Left renal cortex interstitium (tissue), 4 donors: ENCODE measurements at regions not wholly inside any gene's neighbourhood (a gene's known extent, or its start where the extent isn't known, plus 50 kb on each side); places are given as distances from the start of the nearest gene placed in this dataset.
"Not testable (repeated sequence)": the region's sequence is repeated elsewhere in the genome, so short reads cannot be mapped to it uniquely, and the experiment has no call there.

Experiments
- DNase-seq, 4 donors: peaks; one replicate each; pipeline ENCODE4 v3.0.0-alpha.2; 2013; ENCODE audit warnings: low read depth in 4 of 4, low spot score in 2 of 4, missing footprints in 1 of 4

DNA sequence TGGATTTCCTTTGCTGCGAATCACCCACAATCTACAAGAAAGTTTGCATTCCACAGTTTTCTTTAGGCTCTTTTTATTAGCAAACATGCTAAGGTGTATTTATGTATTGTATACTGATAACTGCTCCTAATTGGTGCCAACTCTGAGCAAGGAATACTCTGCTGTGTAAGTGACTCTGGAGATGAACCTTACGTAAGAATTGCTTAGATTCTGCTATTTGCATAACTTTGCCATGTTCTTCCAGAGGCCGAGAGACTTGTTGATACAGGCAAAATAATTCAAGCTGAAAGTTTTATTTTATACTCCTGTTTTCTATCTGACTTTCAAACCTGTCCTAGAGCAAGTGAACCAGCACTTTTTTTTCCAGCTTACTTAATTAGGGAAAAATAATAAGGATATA, 461.3 kb downstream of the GJA1 start:
- no peak for DNase-seq

DNA sequence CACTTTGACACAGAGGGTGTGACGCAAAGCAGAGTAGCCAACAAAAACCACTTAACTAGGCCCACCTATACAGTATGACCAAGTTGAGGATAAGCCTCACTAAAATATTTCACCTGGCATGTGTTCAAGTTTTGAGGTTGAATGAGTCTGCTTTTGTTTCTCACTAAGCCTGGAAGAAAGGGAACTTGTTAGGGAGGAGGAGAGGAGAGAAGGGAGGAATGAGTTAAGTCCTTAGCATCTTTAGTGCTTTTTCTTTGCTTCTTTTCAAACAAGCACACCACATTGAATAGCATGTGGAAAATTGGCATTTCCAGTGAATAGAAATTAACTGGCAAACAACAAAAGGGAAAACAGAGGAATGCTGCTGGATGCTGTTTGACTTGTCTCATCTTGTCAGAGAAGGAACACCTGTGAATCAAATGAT, 461.9 kb downstream of the GJA1 start:
- DNase-seq: no peak

DNA sequence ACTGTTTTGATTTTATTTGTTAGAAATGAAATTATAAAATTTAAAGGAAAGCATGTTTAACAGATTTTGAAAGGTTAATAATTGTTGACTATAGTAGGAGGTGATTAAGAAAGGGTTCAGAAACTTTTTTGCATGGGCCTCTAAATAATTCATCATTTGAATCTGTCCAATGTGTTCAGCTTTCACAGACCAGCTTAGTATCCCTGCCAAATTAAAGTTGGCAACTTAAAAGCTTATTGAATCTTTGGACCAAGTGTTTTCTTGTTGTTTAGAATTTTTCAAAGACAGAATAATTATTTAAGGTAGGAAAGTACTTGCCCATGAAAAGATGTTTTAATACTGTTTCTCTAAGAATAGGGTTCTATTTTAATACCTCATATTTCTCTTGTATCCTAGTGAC, 466.0 kb downstream of the GJA1 start:
- no peak for DNase-seq

DNA sequence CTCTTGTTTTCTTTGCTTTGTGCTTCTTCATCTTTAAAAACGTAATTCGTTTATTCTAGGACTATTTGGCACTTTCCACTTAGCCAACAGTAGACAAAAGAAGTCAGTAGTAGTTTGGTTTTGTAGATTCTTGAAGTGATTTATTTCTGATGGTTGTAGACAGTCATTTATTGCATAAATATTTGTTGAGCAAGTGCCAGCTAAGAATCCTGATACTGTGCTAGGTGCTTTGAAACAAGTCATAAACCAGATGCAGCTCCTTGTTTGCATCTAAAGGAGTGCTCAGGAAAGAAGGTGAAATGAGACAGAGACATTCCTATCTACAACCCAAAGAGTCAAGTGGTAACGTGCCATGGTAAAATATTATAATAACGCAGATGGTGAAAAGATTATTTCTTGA, 469.1 kb downstream of the GJA1 start:
- DNase-seq: no peak

DNA sequence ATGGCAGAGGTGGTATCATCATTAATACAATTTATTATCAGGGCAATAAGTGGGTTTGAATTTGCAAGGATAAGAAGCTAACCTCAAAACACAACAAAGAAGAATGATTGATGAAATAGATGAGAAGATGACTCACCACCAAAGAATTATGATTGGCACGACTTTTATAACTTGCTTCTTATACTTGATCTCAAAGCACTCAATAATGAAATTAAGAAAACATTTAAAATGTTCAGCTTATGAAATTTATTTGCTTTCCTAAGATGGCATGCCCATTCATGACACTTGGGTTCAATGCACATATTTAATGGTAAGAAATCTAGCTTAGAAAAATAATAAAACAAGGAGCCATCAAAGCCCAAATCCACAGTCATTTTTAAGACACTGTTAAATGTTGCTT, 477.5 kb downstream of the GJA1 start:
- DNase-seq: no peak

DNA sequence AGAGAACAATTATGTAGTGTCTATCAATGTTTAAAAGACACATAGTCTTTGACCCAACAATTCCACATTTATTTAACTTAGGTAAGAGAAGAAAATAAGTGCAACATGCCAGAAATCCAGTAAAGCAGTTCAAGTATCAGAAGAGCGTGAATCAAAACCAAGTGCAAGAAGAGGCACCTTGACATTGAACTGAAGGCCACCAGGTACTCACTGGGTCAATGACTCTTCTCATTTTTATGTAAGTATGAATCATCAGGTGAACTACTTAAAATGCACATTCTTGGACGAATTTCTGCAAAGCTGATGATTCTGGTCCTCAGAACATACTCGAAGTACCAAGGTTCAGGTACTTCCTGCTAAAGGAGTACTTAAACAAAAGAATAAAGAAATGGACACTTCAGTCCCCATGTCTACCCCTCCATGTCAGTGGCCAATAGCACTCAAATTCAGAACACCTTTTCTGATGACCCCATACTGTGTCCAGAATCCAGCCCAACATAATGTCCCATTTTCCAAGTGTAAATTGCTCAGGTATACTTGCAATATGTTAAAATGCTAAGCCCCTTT, 481.9 kb downstream of the GJA1 start:
- DNase-seq: no peak

DNA sequence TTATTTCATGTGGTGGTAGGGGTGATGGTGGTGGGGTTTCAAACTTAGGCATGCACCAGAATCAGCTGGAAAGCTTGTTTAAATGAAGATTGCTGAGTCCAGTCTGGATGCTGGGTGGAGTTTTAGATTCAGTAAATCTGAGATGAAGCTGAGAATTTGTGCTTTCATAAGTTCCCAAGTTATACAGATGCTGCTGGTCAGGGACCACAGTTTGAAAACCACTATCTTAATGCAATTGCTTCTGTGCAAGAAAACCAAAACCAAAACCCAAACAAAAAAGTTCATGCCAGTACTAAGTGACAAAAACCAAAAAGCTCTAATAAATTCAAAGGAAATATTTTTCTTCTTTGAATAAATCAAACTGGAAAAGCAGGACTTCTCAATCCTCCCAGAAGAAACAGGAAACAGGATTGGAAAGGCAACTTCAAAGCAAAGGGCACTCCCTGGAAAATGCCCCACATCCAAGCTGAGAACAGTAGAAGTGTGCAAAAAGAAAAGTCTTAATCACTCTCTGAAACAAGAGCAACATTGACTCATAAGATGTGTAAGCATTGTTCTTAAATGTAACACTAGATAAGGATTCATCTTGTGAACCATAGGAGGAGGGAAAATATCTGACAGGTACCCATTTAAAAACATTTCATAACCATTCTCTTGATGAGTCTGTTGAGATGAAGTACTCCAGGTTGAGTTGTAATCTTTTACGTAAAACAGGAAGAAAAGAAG, 481.5 kb upstream of the HSF2 start:
- no peak for DNase-seq

DNA sequence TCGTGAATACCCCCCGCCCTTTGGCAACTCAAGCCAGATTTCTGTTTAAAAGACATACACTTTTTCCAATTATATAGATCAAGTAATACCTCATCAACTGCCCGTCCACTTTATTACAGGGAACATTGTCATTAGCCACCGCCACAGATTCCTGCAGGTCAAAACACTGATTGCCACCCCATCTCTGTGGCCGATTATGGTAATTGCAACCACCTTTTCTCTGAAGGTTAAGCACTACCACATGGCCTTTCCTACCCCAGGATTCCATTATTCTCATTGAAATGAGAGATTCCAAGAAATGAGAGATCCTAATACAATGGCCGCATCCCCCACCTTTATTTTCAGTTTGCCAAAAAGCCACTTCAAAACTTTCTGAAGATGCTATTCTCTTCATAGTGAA, 478.8 kb upstream of the HSF2 start:
- no peak for DNase-seq

DNA sequence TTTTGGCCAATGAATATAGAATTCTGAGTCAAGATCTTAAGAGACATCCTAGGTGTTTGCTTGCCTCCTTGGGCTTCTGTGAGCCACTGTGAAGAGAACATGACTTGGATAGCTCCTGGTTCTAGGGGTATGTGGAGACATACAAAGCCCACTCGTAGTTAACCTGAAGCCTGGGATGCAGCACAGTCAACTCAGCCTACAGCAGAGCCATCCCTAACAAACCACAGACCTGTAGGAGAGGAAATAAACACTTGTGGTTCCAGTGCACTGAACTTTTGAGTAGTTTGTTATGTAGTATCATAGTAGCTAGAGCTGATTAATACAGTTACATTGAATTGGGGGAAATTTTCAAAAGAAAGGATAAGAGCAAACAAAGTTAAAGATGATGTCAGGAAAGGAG, 474.4 kb upstream of the HSF2 start:
- DNase-seq: no peak

DNA sequence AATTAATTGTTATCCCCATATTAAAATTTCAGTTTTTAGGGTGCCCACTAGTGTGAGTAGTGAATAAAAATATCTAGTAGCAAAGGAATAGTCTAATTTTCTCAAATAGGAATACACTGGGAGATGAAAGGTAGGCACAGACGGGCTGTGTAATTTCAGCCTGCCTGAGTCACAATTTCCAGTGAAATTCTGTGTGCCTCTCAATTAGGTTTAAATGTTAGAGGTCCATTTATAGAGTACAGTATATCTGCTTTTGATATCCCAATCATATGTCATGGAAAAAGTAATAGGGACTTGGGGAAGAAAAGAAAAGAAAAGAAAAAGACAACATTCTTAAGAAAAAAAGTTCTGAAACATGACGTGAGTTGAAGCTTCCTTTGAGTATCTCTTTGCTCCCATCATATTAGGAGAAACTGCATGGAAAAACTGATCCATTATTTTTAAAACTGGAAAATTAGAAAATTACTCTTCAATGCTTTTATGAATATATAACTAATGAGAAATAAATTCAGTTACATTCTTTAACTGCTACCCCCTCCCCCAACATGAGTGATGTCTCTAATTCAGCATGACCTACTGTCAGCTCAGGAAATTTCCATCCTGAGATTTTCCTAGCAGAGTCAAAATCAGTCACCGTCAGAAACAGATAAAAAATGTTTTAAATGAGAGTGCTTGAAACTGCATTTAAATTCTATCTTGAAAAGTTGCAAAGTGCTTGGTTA, 473.8 kb upstream of the HSF2 start:
- no peak for DNase-seq

DNA sequence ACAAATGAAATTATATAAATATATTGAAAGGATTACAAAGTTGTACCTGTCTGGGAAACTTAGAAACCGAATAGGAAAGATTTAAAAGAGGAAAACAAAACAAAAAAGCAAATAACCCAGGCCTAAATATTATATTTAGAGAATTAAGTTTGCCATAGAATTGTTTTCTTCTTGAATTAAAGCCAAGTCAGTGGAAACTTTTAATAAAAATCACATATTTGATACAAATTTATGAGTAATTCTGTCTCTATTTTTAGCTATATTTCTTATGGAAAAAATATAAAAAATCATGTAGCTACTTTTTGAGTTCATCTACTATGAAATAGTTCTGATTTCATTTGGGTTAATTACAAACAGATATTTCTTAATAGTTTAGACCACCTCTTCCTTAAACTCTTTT, 470.2 kb upstream of the HSF2 start:
- DNase-seq: no peak

DNA sequence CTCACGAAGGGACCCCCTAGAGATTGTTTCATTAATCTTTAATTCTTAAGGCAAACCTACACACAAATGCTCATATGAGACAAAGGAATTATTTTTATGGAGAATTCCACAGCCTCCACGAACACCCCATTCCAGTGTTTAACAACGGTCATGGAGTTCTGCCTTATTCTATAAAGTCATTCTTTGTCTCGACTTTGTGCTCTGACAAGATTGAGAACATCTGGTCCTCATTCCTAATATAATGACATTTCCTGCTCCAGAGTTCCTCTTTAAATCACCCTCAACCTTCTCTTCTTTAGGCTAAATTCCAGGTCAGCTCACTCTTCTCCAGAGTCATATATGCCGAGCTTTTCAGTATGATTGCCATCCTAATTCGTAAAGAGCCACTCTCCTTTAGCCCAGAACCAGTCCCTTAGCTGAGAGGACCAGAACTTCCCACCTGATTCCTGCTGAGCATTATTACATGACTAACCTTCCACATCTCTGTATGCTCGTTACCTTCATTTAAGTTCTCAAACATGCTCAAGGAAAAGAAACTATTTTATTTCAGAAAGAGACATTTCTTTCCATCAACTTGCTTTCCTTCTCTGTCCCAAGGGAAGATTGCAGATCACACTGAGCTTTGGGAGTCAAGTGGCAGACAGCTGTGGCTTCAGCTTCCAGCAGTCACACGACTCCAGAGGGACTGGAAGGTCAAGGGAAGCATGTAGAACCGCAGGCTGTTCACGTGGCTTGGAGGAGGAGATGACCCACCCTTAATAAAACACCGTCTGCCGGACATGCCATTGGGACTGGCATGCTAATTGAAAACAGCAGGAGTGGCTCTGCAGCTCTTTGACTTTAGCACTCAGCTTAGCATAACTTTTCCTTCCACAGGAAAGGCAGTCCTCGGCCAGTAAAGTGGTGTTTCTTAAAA, 467.1 kb upstream of the HSF2 start:
- DNase-seq: peak; percentile 41 to 66 (median 64)

DNA sequence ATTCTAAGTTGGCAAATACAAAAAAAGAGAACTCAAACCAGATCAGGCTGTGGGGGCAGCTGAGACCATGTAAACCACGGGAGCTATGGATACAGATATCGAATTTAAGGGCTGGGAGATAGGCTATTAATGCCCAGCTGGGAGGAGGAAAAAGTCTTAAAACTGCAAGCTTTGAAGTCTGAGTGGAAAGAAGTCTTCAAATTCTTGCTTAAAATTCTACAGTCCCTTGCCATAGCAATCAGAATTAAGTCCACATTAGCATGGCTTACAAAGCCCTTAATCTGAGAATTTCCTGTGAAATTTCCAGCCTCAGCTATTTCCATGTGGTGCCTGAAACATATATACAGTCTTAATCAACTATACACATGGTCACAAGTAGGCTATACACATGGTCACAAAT, 465.0 kb upstream of the HSF2 start:
- DNase-seq: no peak

DNA sequence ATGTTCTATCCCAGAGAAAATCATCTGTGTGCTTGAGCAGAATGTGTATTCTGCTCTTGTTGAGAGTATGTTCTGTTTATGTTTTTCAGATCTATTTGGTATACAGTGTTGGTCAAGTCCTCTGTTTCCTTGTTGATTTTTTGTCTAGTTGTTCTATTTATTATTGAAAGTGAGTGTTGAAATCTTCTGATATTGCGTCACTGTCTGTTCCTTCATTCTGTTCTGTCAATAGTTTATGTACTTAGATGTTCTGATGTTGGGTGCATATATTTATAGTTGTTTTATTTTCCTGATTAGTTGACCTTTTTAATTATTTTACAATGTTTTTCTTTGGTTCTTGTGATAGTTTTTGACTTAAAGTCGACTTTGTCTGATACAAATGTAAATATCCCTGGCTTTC, 458.7 kb upstream of the HSF2 start:
- no peak for DNase-seq

DNA sequence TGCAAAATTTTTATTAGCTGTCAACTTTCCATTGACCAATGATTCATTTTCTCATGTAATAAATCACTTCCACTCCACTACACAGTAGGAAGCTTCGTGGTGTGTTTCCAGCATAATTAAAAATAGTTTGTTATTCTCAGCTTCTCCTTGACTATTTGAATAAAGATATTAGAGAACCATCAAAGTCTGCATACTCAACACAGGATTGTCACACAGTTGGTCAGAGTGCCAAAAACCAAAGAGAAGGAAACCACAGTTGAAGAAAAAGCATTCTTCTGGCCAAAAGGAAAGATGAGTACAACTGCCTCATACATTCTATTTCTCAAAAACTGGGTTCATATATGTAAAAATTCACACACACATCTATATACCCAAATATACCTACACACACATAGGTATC, 455.1 kb upstream of the HSF2 start:
- no peak for DNase-seq

DNA sequence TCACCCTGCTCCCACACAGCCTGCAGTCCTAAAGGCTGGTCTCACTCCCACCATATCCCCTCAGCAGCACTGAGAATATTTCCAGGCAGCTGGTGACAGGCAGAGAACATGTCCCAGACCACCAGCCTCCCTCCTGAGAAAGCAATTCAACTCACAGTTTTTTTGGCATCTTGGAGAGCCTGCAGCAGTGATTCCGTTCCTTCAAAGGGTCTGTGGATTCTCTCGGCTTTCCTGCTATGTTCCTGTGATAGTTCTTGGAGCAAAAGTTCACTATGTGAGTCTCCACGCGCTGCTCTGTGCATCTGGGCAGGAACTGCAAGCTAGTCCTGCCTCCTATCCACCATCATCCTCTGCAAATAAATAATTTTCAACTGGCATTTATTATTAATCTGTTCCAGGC, 448.3 kb upstream of the HSF2 start:
- DNase-seq: no peak

DNA sequence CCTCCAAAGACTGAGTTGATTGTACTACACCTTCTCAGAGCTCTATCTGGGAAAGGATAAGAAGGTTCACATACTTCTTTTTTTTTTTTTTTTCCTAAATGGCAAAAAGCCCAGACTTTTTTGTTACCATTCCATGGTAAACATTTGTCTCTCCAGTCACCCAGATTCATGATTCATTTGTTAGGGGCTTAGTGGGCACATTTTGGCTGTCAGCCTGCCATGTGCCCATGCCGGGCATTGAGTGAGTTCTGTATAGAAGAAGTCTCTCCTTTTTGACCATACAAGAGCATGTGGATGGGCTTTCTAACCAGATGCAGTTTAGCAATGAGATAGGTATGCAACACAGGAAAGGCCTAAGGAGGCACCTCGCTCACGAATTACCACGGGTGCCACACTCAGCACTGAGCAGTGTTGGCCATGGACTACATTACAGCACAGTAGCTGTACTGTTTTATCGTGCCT, 447.5 kb upstream of the HSF2 start:
- DNase-seq: no peak

DNA sequence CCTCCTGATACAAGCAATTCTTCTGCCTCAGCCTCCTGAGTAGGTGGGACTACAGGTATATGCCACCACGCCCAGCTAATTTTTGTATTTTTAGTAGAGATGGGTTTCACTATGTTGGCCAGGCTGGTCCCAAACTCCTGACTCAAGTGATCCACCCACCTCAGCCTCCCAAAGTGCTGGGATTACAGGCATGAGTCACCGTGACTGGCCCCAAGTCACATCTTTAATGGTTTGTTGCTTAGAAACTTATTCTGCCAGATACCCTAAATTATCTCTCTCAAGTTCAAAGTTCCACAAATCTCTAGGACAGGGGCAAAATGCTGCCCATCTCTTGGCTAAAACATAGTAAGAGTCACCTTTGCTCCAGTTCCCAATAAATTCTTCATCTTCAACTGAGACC, 444.1 kb upstream of the HSF2 start:
- DNase-seq: not testable (repeated sequence)

DNA sequence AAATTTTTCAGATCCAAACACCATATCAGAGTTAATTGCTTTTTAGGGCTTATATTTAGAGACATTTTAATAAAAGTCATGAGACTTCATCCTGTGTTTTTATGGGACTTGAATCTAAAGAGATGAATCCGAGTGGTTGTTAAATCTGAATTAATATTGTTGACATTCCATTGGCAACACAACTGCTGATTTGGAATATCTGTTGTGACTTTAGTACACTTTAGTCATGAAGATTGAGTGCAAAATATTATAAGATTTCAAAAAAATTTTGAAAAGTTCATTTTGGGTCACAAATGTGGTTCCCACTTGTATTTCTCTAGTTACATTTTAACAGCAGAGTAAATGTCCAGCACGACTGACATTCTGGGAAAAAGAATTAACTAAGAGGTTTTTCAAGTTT, 442.7 kb upstream of the HSF2 start:
- no peak for DNase-seq

DNA sequence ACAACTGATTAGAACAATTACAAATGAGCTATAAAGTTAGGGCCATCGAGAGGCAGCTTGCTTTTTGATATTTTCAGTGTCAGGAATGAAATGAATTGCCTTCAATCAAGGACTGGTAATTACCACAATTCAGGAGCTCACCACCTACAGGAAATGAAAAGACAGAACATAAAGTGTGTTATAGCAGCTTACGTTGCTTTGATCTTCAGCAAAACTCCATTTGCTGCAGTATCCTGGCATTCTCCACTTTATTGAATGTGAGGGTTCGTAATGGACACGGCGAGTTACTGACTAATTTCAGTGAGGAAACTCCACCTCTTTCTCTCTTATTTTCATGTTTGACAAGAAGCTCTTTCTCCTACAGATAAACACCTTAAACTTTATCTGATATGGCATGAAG, 440.0 kb upstream of the HSF2 start:
- no peak for DNase-seq

DNA sequence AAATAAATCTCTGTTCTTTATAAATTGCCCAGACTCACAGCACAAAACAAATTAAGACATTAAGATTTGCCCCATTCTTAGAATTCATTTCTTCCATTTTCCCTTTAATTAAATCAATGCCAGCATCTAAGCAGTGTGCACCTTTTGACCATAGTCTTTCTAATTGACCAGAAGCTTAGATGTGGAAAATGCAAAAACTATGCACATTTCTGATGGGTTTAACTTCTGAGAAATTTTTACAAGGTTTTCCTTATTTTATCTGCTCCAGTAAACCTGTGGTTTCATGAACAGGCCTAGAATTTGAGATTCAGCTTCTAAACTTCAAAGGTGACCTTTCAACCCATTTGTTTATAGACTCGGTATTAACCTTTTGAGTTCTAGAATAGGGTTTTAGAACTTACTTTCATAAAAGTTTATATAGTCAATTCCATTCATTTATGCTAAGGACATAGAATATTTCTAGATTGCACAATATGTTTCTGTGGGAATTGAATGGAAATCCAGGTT, 437.8 kb upstream of the HSF2 start:
- DNase-seq: no peak
